BE2C (cell line): ENCODE measurements at regions not wholly inside any gene's neighbourhood (a gene's known extent, or its start where the extent isn't known, plus 50 kb on each side); places are given as distances from the start of the nearest gene placed in this dataset.

Experiments used
- DNase-seq: peaks from one replicate; pipeline ENCODE4 v3.0.0-alpha.2; 2020
- H3K27me3 ChIP-seq: fragments of 250-450 bp; sonication (Bioruptor Pico); 2 replicates; pipeline ENCODE4 v1.5.1; 2020; ENCODE audit warnings: mild to moderate bottlenecking
- H3K36me3 ChIP-seq: fragments of 250-450 bp; sonication (Bioruptor Pico); 2 replicates; pipeline ENCODE4 v1.5.1; 2020; ENCODE audit warnings: mild to moderate bottlenecking
- H3K4me1 ChIP-seq: fragments of 250-450 bp; sonication (Bioruptor Pico); 2 replicates; pipeline ENCODE4 v1.5.1; 2020
- H3K4me3 ChIP-seq: 2 replicates; pipeline ENCODE4 v1.5.1; 2011; ENCODE audit warnings: low read depth, low read length
- H3K9me3 ChIP-seq: fragments of 250-450 bp; sonication (Bioruptor Pico); 2 replicates; pipeline ENCODE4 v1.5.1; 2020
- TF ChIP-seq, protein P1 (sequence below): IDR thresholded peaks from 2 replicates; pipeline ENCODE4 v1.5.1; 2012; ENCODE audit warnings: mild to moderate bottlenecking, low read depth, low read length

DNA sequence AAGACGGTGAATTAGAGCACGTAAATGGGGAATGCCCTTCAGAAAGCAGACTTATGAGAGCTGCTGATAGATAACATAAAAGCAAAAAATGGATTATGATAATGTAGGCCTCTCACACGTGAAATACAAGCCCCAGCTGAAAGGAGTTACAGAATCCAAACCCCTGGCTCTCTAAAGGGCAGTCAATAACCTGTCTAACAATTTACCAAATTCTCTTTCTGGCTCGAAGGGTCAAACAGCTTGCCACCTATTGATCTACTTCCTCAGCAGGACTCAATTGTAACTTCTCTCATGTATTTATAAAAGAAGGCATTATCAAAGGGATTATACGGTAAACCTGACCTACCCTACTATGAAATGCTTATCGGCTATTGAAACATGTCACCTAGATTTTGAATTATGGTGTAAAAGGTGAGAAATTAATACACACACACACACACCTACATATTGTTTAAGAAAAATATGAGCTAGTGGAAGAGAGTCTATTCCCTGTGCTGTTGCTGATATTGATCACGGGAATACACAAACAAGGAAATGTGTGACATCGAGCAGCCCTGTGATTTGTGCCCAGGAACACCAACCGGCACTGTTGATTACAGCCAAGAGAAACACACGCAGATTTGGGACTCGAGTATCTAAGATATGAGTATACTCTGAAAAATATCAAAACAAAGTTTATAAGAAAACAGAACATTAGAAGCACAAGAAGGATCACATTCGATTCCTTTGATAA lies 135.6 kb upstream of the NEBL start:
- Histone ChIP-seq H3K4me1 (no peaks in the 10 kb centered on the region), H3K9me3 (no peaks in the 10 kb centered on the region), H3K4me3 (no peak overlapping the region), H3K36me3 (no peaks in the 10 kb centered on the region), H3K27me3 (no peaks in the 10 kb centered on the region)
- DNase-seq, result no peak
- TF ChIP-seq, protein P1, sequence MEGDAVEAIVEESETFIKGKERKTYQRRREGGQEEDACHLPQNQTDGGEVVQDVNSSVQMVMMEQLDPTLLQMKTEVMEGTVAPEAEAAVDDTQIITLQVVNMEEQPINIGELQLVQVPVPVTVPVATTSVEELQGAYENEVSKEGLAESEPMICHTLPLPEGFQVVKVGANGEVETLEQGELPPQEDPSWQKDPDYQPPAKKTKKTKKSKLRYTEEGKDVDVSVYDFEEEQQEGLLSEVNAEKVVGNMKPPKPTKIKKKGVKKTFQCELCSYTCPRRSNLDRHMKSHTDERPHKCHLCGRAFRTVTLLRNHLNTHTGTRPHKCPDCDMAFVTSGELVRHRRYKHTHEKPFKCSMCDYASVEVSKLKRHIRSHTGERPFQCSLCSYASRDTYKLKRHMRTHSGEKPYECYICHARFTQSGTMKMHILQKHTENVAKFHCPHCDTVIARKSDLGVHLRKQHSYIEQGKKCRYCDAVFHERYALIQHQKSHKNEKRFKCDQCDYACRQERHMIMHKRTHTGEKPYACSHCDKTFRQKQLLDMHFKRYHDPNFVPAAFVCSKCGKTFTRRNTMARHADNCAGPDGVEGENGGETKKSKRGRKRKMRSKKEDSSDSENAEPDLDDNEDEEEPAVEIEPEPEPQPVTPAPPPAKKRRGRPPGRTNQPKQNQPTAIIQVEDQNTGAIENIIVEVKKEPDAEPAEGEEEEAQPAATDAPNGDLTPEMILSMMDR, result no peak

- TF ChIP-seq, protein P1, result no peak
- H3K4me3 ChIP-seq, result no peak overlapping the region
- DNase-seq, result no peak
- H3K36me3 ChIP-seq, result no peaks in the 10 kb centered on the region
- no peaks in the 10 kb centered on the region for H3K4me1 ChIP-seq
- H3K9me3 ChIP-seq, result no peaks in the 10 kb centered on the region
- H3K27me3 ChIP-seq, result no peaks in the 10 kb centered on the region
These were observed 134.2 kb upstream of the NEBL start for GRCh38 chr10:21031232-21031795.

GRCh38 chr10:21030091-21030490 lies 133.0 kb upstream of the NEBL start:
- H3K36me3 ChIP-seq, result no peaks in the 10 kb centered on the region
- H3K27me3 ChIP-seq, result no peaks in the 10 kb centered on the region
- H3K4me1 ChIP-seq, result no peaks in the 10 kb centered on the region
- TF ChIP-seq, protein P1, result no peak
- no peak overlapping the region for H3K4me3 ChIP-seq
- no peaks in the 10 kb centered on the region for H3K9me3 ChIP-seq
- no peak for DNase-seq

DNA sequence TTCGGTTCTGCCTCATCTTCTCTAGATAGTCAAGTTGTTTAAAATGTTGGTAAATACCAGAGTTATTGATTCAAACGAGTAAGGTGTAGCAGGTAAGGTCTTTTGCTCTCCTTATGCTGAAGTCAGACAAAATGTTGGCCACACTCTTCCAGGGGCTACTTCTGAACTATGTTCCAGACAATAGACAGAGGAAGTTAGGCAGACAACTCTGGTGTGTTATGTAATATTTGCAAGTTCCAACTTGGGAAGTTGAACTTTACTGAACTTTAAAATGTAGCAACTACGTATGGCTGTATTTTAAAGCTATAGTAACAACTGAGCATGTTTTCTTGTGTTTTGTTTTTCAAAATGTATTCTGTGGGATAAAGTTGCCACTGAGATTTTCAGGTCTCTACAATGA lies 125.7 kb upstream of the NEBL start:
- Histone ChIP-seq H3K9me3 (no peaks in the 10 kb centered on the region), H3K4me3 (no peak overlapping the region), H3K4me1 (no peaks in the 10 kb centered on the region), H3K27me3 (no peaks in the 10 kb centered on the region), H3K36me3 (no peaks in the 10 kb centered on the region)
- TF ChIP-seq, protein P1, result no peak
- no peak for DNase-seq

DNA sequence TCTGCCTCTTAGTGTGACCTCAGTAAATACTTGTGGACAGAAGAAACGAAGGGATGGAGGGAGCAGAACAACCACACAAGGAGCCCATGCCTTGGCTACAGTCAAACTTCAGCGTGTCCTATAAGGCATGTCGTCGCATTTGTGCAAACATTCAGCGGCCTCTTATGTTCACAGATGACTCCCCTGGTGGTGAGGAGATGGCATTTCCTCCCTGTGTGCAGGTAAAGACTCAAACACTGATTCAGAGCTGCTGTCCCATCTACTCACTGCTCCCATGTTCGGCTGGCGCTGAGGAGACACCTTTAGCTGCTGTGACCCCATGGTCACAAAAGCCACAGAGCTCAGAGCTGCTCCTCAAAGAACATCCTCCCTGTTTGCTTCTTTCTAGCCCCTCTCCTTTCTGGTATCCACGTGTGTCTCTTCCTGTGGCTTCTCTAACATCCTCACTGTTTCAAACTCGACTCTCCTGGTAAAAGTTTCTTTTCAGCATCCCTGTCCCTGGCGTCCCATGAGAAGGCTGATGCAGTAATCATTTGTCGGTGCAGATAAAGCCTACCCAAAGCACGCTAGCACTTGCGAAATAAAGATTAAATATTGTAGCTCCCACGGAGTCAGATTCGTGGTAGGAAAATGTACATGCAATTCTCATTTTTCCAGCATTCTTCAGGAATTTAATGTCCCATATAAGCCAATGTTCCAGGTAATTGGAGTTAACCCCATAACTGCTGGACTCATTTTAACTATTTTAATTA lies 124.9 kb upstream of the NEBL start:
- H3K4me3 ChIP-seq, result no peak overlapping the region
- DNase-seq, result no peak
- H3K27me3 ChIP-seq, result no peaks in the 10 kb centered on the region
- TF ChIP-seq, protein P1, result peak; percentile 43
- no peaks in the 10 kb centered on the region for H3K4me1 ChIP-seq
- H3K36me3 ChIP-seq, result no peaks in the 10 kb centered on the region
- H3K9me3 ChIP-seq, result no peaks in the 10 kb centered on the region

GRCh38 chr10:21021231-21021630 lies 124.1 kb upstream of the NEBL start:
- Histone ChIP-seq H3K27me3 (no peaks in the 10 kb centered on the region), H3K36me3 (no peaks in the 10 kb centered on the region), H3K4me1 (no peaks in the 10 kb centered on the region), H3K4me3 (no peak overlapping the region), H3K9me3 (no peaks in the 10 kb centered on the region)
- TF ChIP-seq, protein P1, result no peak
- DNase-seq, result no peak
